GM12878 (cell line): ENCODE measurements at regions not wholly inside any gene's neighbourhood (a gene's known extent, or its start where the extent isn't known, plus 50 kb on each side); places are given as distances from the start of the nearest gene placed in this dataset.

Source experiments
- ATAC-seq: fragments of 200-7000 bp; cut with Tn5 transposase; 3 replicates; pipeline ENCODE4 v1.9.1; 2020; ENCODE audit warnings: mild to moderate bottlenecking, moderate library complexity
- BruUV-seq: library from RNA; stranded (reverse); fragments of 400-500 nt; replicated peaks from 2 replicates; lab custom pipeline; 2021; lab: Mats Ljungman, UMichigan
- CTCF ChIA-PET: fragments of 300-600 bp; sonication (Branson Sonifier 250); formaldehyde crosslinking; extraction: SDS; loops from one replicate; lab custom pipeline; 2021; ENCODE audit warnings: inconsistent platforms; lab: Yijun Ruan, JAX
- POLR2A ChIA-PET: fragments of 350-600 bp; formaldehyde crosslinking; extraction: SDS; loops from one replicate; lab custom pipeline; 2021; ENCODE audit warnings: inconsistent platforms; lab: Charles Lee
- RAD21 ChIA-PET: fragments of 300-600 bp; sonication (Branson Sonifier 250); formaldehyde crosslinking; loops from one replicate; lab custom pipeline; 2023; ENCODE audit warnings: antibody characterized with exemption; ENCODE audit not compliant: unreplicated experiment; lab: Charles Lee
- SMC1A ChIA-PET: fragments of 300-600 bp; sonication (Branson Sonifier 250); formaldehyde crosslinking; loops from one replicate; lab custom pipeline; 2023; ENCODE audit not compliant: unreplicated experiment, uncharacterized antibody; lab: Charles Lee
- DNase-seq: peaks from one replicate; pipeline ENCODE4 v3.0.0-alpha.2; 2011; ENCODE audit warnings: low read depth, low spot score
- FAIRE-seq: peaks from 3 replicates; lab custom pipeline; 2011; peaks lifted over from hg19 to GRCh38; lab: Jason Lieb, UNC
- H2AFZ ChIP-seq: 2 replicates; pipeline ENCODE4 v1.6.0; 2011; ENCODE audit warnings: low read depth, low read length, control low read depth; ENCODE audit not compliant: control insufficient read depth
- H3K27ac ChIP-seq: 2 replicates; pipeline ENCODE4 v1.5.1; 2011; ENCODE audit warnings: control low read depth; ENCODE audit not compliant: control insufficient read depth, insufficient read depth
- H3K27me3 ChIP-seq, 2 experiments: replicated peaks in 1 of 2; 2 replicates each; pipeline versions ENCODE4 v1.6.0 to v1.6.1; 2011; ENCODE audit warnings: low read length in 1 of 2; ENCODE audit not compliant: control insufficient read depth in 2 of 2, insufficient read depth in 2 of 2
- H3K36me3 ChIP-seq, 2 experiments: 2 replicates each; pipeline ENCODE4 v1.5.1; 2011; ENCODE audit warnings: low read length in 1 of 2; ENCODE audit not compliant: control insufficient read depth in 2 of 2, insufficient read depth in 2 of 2
- H3K4me1 ChIP-seq: 2 replicates; pipeline ENCODE4 v1.6.1; 2011; ENCODE audit warnings: mild to moderate bottlenecking, low read length, moderate library complexity, mixed read lengths; ENCODE audit not compliant: control insufficient read depth, insufficient read depth
- H3K4me2 ChIP-seq: 2 replicates; pipeline ENCODE4 v1.6.0; 2011; ENCODE audit warnings: control low read depth; ENCODE audit not compliant: control insufficient read depth, insufficient read depth
- H3K4me3 ChIP-seq: fragments of 200-600 bp; sonication (generic); 2 replicates; pipeline ENCODE4 v1.5.1; 2016
- H3K79me2 ChIP-seq: 2 replicates; pipeline ENCODE4 v1.6.0; 2011; ENCODE audit warnings: low read length; ENCODE audit not compliant: control insufficient read depth, insufficient read depth
- H3K9ac ChIP-seq: 2 replicates; pipeline ENCODE4 v1.8.0; 2011; ENCODE audit warnings: low read length, control low read depth, mixed read lengths; ENCODE audit not compliant: control insufficient read depth, insufficient read depth
- H3K9me3 ChIP-seq: replicated peaks from 3 replicates; pipeline ENCODE4 v1.5.1; 2011; ENCODE audit warnings: mild to moderate bottlenecking, low read length; ENCODE audit not compliant: control insufficient read depth, insufficient read depth
- H4K20me1 ChIP-seq: 2 replicates; pipeline ENCODE4 v1.6.0; 2011; ENCODE audit not compliant: control insufficient read depth, insufficient read depth
- ATF7 ChIP-seq: fragments of 450-650 bp; IDR thresholded peaks from 2 replicates; pipeline ENCODE4 v1.6.1; 2016; ENCODE audit warnings: low read depth, mild to moderate bottlenecking
- ELK1 ChIP-seq: IDR thresholded peaks from 2 replicates; pipeline ENCODE4 v1.6.1; 2012; ENCODE audit warnings: low read depth, low read length, improper control_type of control experiment
- NFIC ChIP-seq: IDR thresholded peaks from 2 replicates; pipeline ENCODE4 v1.6.1; 2012; ENCODE audit warnings: low read depth, mild to moderate bottlenecking, inconsistent platforms, low read length, moderate library complexity
- RFX5 ChIP-seq: IDR thresholded peaks from 2 replicates; pipeline ENCODE4 v1.6.1; 2011; ENCODE audit warnings: low read depth, low read length, improper control_type of control experiment
- SREBF2 ChIP-seq: IDR thresholded peaks from 2 replicates; pipeline ENCODE4 v1.6.1; 2012; ENCODE audit warnings: mild to moderate bottlenecking, low read length
- USF2 ChIP-seq: IDR thresholded peaks from 2 replicates; pipeline ENCODE4 v1.6.1; 2011; ENCODE audit warnings: low read depth, low read length, improper control_type of control experiment, borderline replicate concordance
- ZBTB40 ChIP-seq: fragments of 450-650 bp; IDR thresholded peaks from 2 replicates; pipeline ENCODE4 v1.6.1; 2016; ENCODE audit warnings: mild to moderate bottlenecking, moderate library complexity, borderline replicate concordance
- WGBS: methylation state at CpG from one replicate; pipeline ENCODE4 v1.1.6; 2016; ENCODE audit warnings: low lambda C conversion rate; ENCODE audit not compliant: insufficient replicate concordance, insufficient coverage; ENCODE audit errors: missing lambda C conversion rate; 5-methylcytosine and 5-hydroxymethylcytosine counted together
- in situ Hi-C: fragments of 300-500 bp; cut with MboI; formaldehyde crosslinking; loops from 9 replicates; pipeline ENCODE4 v1.14.3; 2018; ENCODE audit warnings: mixed read lengths
- intact Hi-C: fragments of 100-400 bp; cut with micrococcal nuclease; formaldehyde crosslinking; loops from one replicate; pipeline ENCODE4 v1.14.2; 2022; ENCODE audit not compliant: unreplicated experiment

- Histone ChIP-seq H3K4me3 (no peak overlapping the region), H3K4me1 (no peaks in the 10 kb centered on the region), H2AFZ (no peak overlapping the region), H4K20me1 (no peaks in the 10 kb centered on the region), H3K27me3 (no peaks in the 10 kb centered on the region), H3K9me3 (no peaks in the 10 kb centered on the region), H3K27ac (no peak overlapping the region), H3K4me2 (no peak overlapping the region), H3K36me3 (no peaks in the 10 kb centered on the region), H3K79me2 (no peaks in the 10 kb centered on the region), H3K9ac (no peak overlapping the region)
- ChIA-PET POLR2A (no interaction called here), SMC1A (no interaction called here), RAD21 (no interaction called here), CTCF (no interaction called here)
- DNase-seq, result no peak
- FAIRE-seq, result no peak
- no TSS peak for BruUV-seq
- ATAC-seq, result no peak
- intact Hi-C loops, result no loop called here
- TF ChIP-seq RFX5 (no peak), ELK1 (no peak), SREBF2 (no peak), USF2 (no peak), NFIC (no peak), ATF7 (no peak), ZBTB40 (no peak)
- in situ Hi-C loops, result no loop called here
- WGBS, result 52% methylated on average over 4 of the region's 4 CpGs
Observed at GRCh38 chr21:40985370-40985769, 138.4 kb upstream of the DSCAM start.
